Sigmoid colon (tissue), 6 donors: ENCODE measurements at regions not wholly inside any gene's neighbourhood (a gene's known extent, or its start where the extent isn't known, plus 50 kb on each side); places are given as distances from the start of the nearest gene placed in this dataset.

Experiments
- DNase-seq: peaks from one replicate; pipeline ENCODE4 v3.0.0-alpha.2; 2019
- H3K27ac ChIP-seq, 4 donors: fragments of 200-600 bp; sonication (generic); one replicate each; pipeline ENCODE4 v1.5.1; 2016 to 2019; ENCODE audit warnings: mild to moderate bottlenecking in 1 of 4
- H3K27me3 ChIP-seq, 3 donors: fragments of 200-600 bp; sonication (generic); one replicate each; pipeline ENCODE4 v1.5.1; 2019; ENCODE audit warnings: mild to moderate bottlenecking in 1 of 3
- H3K36me3 ChIP-seq, 4 donors: fragments of 200-600 bp; sonication (generic); one replicate each; pipeline ENCODE4 v1.5.1; 2016 to 2019
- H3K4me1 ChIP-seq, 4 donors: fragments of 200-600 bp; sonication (generic); one replicate each; pipeline ENCODE4 v1.5.1; 2017 to 2019
- H3K4me3 ChIP-seq, 4 donors: fragments of 200-600 bp; sonication (generic); one replicate each; pipeline ENCODE4 v1.5.1; 2017 to 2019; ENCODE audit warnings: mild to moderate bottlenecking in 2 of 4, moderate library complexity in 1 of 4
- H3K9me3 ChIP-seq, 4 donors: fragments of 200-600 bp in 3 of 4; sonication (generic) in 3 of 4; one replicate each; pipeline versions ENCODE4 v1.5.1 to v1.6.1; 2013 to 2019
- CTCF ChIP-seq, 4 experiments: fragments of 450-650 bp in 3 of 4; fragments of 200-600 bp in 1 of 4; IDR thresholded peaks; one replicate each; pipeline ENCODE4 v1.5.1; 2016 to 2019; ENCODE audit warnings: antibody characterized with exemption in 4 of 4, mild to moderate bottlenecking in 3 of 4, moderate library complexity in 2 of 4
- EP300 ChIP-seq, 4 donors: sonication (generic); formaldehyde crosslinking; IDR thresholded peaks; one replicate each; pipeline ENCODE4 v1.6.1; 2017; ENCODE audit warnings: antibody characterized with exemption in 4 of 4
- POLR2A ChIP-seq, 2 donors: fragments of 450-650 bp; IDR thresholded peaks; one replicate each; pipeline ENCODE4 v1.6.1; 2016; ENCODE audit warnings: antibody characterized with exemption in 2 of 2, mild to moderate bottlenecking in 2 of 2, moderate library complexity in 2 of 2
- POLR2AphosphoS5 ChIP-seq, 4 donors: sonication (generic); formaldehyde crosslinking; IDR thresholded peaks; one replicate each; pipeline ENCODE4 v1.6.1; 2017; ENCODE audit warnings: antibody characterized with exemption in 4 of 4
- WGBS, 2 donors: extraction: QIAGEN DNeasy Blood & Tissue Kit; methylation state at CpG; one replicate each; pipeline ENCODE4 v1.1.7; 2013; 5-methylcytosine and 5-hydroxymethylcytosine counted together
- intact Hi-C: fragments of 100-400 bp; cut with DNase I; formaldehyde crosslinking; loops from one replicate; pipeline ENCODE4 v1.15.1; 2023
- donor health status: healthy with polysubstance abuse.
- donor health status: healthy.

GRCh38 chr6:8872589-8872988, 437.2 kb upstream of the SLC35B3 start:
- Histone ChIP-seq H3K4me1 (no peaks in the 10 kb centered on the region), H3K4me3 (no peak overlapping the region), H3K36me3 (no peaks in the 10 kb centered on the region), H3K9me3 (no peaks in the 10 kb centered on the region), H3K27me3 (no peaks in the 10 kb centered on the region), H3K27ac (no peak overlapping the region)
- WGBS, 2 donors, result 19 to 70% methylated on average over 3 of the region's 3 CpGs
- DNase-seq, result no peak
- intact Hi-C loops, result no loop called here
- no peak for TF ChIP-seq CTCF (IDR thresholded peaks at IDR 0.05)
- TF ChIP-seq EP300 (IDR thresholded peaks at IDR 0.05), result no peak
- TF ChIP-seq POLR2A (IDR thresholded peaks at IDR 0.05), result no peak
- TF ChIP-seq POLR2AphosphoS5 (IDR thresholded peaks at IDR 0.05), result no peak

- no peaks in the 10 kb centered on the region for H3K9me3 ChIP-seq
- WGBS, 2 donors, result 86 to 87% methylated on average over 3 of the region's 3 CpGs
These were observed 430.1 kb upstream of the SLC35B3 start for GRCh38 chr6:8865451-8865850.

GRCh38 chr6:8860671-8861070, 425.3 kb upstream of the SLC35B3 start:
- no peaks in the 10 kb centered on the region for H3K36me3 ChIP-seq
- H3K9me3 ChIP-seq, result no peaks in the 10 kb centered on the region
- no peaks in the 10 kb centered on the region for H3K4me1 ChIP-seq
- DNase-seq, result no peak
- no peak overlapping the region for H3K4me3 ChIP-seq
- TF ChIP-seq POLR2A (IDR thresholded peaks at IDR 0.05), result no peak
- no peak for TF ChIP-seq POLR2AphosphoS5 (IDR thresholded peaks at IDR 0.05)
- TF ChIP-seq EP300 (IDR thresholded peaks at IDR 0.05), result no peak
- no peak for TF ChIP-seq CTCF (IDR thresholded peaks at IDR 0.05)
- H3K27me3 ChIP-seq, result no peaks in the 10 kb centered on the region
- H3K27ac ChIP-seq, result no peak overlapping the region
- intact Hi-C loops, result no loop called here

More at GRCh38 chr6:8865451-8865850, 430.1 kb upstream of the SLC35B3 start:
- Histone ChIP-seq H3K4me3 (no peak overlapping the region), H3K27me3 (no peaks in the 10 kb centered on the region), H3K4me1 (no peaks in the 10 kb centered on the region), H3K36me3 (no peaks in the 10 kb centered on the region), H3K27ac (no peak overlapping the region)
- DNase-seq, result no peak
- intact Hi-C loops, result no loop called here
- TF ChIP-seq EP300 (IDR thresholded peaks at IDR 0.05) (no peak), CTCF (IDR thresholded peaks at IDR 0.05) (no peak), POLR2AphosphoS5 (IDR thresholded peaks at IDR 0.05) (no peak), POLR2A (IDR thresholded peaks at IDR 0.05) (no peak)

- DNase-seq, result no peak
- Histone ChIP-seq H3K27ac (no peak overlapping the region), H3K27me3 (no peaks in the 10 kb centered on the region), H3K36me3 (no peaks in the 10 kb centered on the region), H3K9me3 (no peaks in the 10 kb centered on the region), H3K4me3 (no peak overlapping the region), H3K4me1 (no peaks in the 10 kb centered on the region)
- TF ChIP-seq POLR2A (IDR thresholded peaks at IDR 0.05), result no peak
- TF ChIP-seq CTCF (IDR thresholded peaks at IDR 0.05), result no peak
- TF ChIP-seq POLR2AphosphoS5 (IDR thresholded peaks at IDR 0.05), result no peak
- TF ChIP-seq EP300 (IDR thresholded peaks at IDR 0.05), result no peak
- intact Hi-C loops, result no loop called here
- 75% methylated on average over 3 of the region's 3 CpGs for WGBS, 2 donors
These were observed 424.2 kb upstream of the SLC35B3 start for GRCh38 chr6:8859501-8859900.

GRCh38 chr6:8858854-8859331, 423.5 kb upstream of the SLC35B3 start:
- Histone ChIP-seq H3K9me3 (no peaks in the 10 kb centered on the region), H3K36me3 (no peaks in the 10 kb centered on the region), H3K27ac (no peak overlapping the region), H3K4me3 (no peak overlapping the region), H3K4me1 (no peaks in the 10 kb centered on the region), H3K27me3 (no peaks in the 10 kb centered on the region)
- TF ChIP-seq EP300 (IDR thresholded peaks at IDR 0.05) (no peak), POLR2AphosphoS5 (IDR thresholded peaks at IDR 0.05) (no peak), POLR2A (IDR thresholded peaks at IDR 0.05) (no peak), CTCF (IDR thresholded peaks at IDR 0.05) (no peak)
- 77 to 78% methylated on average over 4 of the region's 4 CpGs for WGBS, 2 donors
- intact Hi-C loops, result no loop called here
- no peak for DNase-seq
